ENCODE measurements at regions not wholly inside any gene's neighbourhood (a gene's known extent, or its start where the extent isn't known, plus 50 kb on each side); places are given as distances from the start of the nearest gene placed in this dataset.
"Not testable (repeated sequence)": the region's sequence is repeated elsewhere in the genome, so short reads cannot be mapped to it uniquely, and the experiment has no call there.

DNA sequence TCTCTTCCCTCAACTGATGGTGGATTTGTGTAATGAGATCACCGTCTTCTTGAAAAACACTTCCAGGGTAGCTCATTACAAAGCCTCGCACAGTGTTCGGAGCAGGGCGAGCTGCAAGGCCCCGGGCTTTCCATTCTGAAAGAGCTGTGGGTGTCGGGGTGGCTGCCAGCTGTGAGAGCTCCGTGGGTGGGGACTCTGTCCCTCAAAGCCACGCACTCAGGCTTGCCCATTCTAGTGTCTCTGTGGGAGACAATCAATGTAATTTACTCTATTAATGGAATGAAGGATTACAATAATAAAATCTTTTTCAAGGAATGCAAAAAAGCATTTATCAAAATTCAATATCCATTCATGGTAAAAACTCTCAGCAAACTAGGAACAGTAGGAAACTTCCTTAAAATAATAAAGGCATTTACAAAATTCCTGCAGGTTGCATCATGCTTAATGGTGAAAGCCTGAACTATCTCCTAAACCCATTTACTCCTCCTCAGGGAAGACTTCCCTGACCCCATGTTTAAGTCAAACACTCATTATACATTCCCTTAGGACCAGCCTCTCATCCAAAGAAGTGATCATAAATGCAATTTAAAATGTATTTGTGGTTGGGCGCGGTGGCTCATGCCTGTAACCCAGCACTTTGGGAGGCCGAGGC is 224.5 kb upstream of the PLGLB1 start:
- H3K27me3 ChIP-seq; H3K36me3 ChIP-seq; H3K4me1 ChIP-seq; DNase-seq; H3K4me3 ChIP-seq; intact Hi-C loops (cut with DNase I); H3K27ac ChIP-seq; H3K9me3 ChIP-seq: not testable (repeated sequence)
- WGBS, 2 donors: 87% methylated on average over 8 to 10 of the region's 11 CpGs

DNA sequence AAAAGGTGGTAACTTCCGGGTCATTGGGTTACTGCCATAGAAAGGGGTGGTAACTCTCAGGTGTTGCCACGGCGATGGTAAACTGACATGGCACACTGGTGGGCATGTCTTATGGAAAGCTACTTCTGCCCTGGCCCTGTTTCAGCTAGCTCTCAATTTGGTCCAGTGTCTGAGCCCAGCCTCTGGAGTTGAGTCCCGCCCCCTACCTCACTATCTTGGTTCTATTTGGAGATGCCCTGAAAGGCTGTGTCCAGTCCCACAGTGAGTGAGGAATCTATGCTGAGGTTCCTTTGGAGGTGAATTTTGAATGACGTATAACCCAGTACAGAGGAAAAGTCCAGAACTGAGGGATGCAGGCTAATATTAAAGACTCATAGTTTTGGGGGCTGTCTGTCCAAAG is 230.4 kb upstream of the PLGLB1 start:
- 91 to 97% methylated on average over 3 to 4 of the region's 5 CpGs for WGBS, 2 donors
- intact Hi-C loops (cut with DNase I); H3K36me3 ChIP-seq; H3K27ac ChIP-seq; H3K27me3 ChIP-seq; DNase-seq; H3K9me3 ChIP-seq; H3K4me1 ChIP-seq; H3K4me3 ChIP-seq: not testable (repeated sequence)

DNA sequence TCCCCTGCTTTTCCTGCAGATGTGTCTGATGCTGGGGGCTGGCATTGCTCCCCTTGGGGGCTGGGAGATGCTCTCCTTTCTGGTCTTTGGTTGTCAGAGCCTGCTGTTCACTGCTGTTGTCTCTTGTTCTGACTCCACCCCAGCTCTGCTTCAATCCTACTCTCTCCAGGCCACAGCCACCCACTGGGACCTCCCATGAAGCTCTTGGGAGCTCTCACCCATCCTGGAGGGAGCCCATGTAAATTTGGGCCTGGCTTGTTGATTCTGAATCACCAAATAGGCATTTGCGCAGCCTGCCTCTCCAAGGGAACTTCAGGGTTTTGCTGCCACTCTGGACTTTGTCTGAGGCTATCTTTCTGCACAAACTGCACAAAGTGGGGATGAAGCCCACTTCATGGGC is 232.9 kb upstream of the PLGLB1 start:
- no CpG with 5 or more reads among the region's 1 CpG for WGBS, 2 donors
- H3K27me3 ChIP-seq; H3K4me1 ChIP-seq; H3K27ac ChIP-seq; intact Hi-C loops (cut with DNase I); DNase-seq; H3K9me3 ChIP-seq; H3K4me3 ChIP-seq; H3K36me3 ChIP-seq: not testable (repeated sequence)

DNA sequence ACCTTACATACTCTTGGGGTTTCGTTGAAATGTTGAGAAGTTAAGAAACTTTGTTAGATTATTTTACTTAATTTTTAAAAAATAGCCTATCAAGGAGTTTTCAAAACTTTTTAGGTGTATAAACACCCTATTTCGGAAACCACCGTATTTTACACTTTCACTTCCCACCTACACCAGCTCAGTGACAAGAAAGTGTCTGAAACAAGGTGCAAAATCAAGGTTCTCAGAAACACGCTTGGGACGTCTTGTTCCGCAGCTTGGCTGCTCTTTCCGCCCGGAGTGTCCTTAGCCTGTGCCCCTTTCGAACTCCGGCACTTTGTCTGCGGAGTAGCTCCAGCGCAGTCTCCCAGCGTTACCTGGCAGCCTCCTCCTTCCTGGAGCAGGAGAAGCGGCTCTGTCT is 233.8 kb upstream of the PLGLB1 start:
- DNase-seq; intact Hi-C loops (cut with DNase I); H3K4me3 ChIP-seq; H3K36me3 ChIP-seq; H3K27me3 ChIP-seq; H3K4me1 ChIP-seq; H3K9me3 ChIP-seq; H3K27ac ChIP-seq: not testable (repeated sequence)
- 85 to 95% methylated on average over 9 to 10 of the region's 14 CpGs for WGBS, 2 donors

DNA sequence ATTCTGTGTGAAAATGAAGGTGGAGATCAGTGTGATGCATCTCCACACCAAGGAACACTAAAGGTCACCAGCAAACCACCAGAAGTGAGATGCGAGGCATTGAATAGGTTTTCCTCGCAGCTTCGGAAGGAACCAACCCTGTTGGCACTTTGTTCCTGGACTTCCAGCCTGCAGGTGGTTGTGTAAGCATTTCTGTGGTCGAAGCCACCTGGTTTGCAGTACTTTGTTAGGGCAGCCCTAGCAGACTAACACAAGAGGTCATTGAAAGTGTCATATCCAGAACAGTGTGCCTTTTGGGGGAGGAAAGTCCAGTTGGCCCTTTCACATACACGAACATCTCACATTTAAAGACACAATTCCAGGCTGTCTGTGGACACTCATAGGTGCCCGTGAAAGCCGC is 237.2 kb upstream of the PLGLB1 start:
- H3K27ac ChIP-seq; intact Hi-C loops (cut with DNase I); H3K27me3 ChIP-seq; H3K9me3 ChIP-seq; H3K4me1 ChIP-seq; DNase-seq; H3K4me3 ChIP-seq; H3K36me3 ChIP-seq: not testable (repeated sequence)
- WGBS, 2 donors: 90 to 92% methylated on average over 7 of the region's 7 CpGs

GRCh38 chr2:87262184-87262702 is 240.6 kb upstream of the PLGLB1 start:
- DNase-seq; H3K4me3 ChIP-seq; H3K4me1 ChIP-seq; intact Hi-C loops (cut with DNase I); H3K36me3 ChIP-seq; H3K27me3 ChIP-seq; H3K27ac ChIP-seq; H3K9me3 ChIP-seq: not testable (repeated sequence)
- WGBS, 2 donors: 84 to 94% methylated on average over 3 of the region's 4 CpGs

DNA sequence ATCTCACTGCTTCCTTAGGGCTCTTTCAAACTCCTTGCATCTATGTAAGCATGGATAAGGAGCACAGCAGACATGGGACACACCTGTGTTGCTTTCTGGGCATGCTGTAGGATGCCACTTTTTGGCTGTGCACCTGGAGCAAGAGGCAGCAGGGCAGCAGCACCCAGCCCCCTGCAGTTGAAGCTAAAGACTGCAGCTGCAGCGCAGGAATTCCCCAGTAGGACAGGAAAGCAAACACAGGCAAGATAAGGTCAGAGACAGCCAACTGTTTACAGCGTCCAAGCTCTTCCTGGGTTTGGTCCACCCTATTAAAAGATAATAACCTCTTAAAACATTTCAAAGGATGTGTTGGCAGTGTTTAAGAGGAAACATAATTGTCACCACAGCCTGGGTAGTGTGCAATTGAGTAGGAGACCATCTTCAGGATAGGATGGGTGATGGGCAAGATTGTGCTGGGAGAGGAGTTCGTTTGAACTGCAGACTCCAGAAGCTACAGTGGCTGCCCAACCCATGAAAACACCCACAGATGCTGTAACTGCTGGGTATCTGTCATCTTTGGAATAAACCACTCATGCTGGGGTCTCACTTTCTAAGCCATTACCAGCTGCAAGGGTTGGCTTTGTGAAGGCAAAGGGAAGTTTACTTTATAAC is 242.3 kb upstream of the PLGLB1 start:
- H3K27ac ChIP-seq; H3K27me3 ChIP-seq; H3K9me3 ChIP-seq; H3K4me3 ChIP-seq; DNase-seq; H3K36me3 ChIP-seq; H3K4me1 ChIP-seq; intact Hi-C loops (cut with DNase I): not testable (repeated sequence)
- 0% methylated on average over 1 of the region's 3 CpGs; no CpG with 5 or more reads in 1 of the 2 donors for WGBS, 2 donors

- H3K27ac ChIP-seq; DNase-seq; H3K9me3 ChIP-seq; H3K4me1 ChIP-seq; H3K4me3 ChIP-seq; H3K36me3 ChIP-seq; H3K27me3 ChIP-seq; intact Hi-C loops (cut with DNase I): not testable (repeated sequence)
- 84 to 93% methylated on average over 2 of the region's 2 CpGs for WGBS, 2 donors
Measured at GRCh38 chr2:87275192-87275591, 253.5 kb upstream of the PLGLB1 start.

DNA sequence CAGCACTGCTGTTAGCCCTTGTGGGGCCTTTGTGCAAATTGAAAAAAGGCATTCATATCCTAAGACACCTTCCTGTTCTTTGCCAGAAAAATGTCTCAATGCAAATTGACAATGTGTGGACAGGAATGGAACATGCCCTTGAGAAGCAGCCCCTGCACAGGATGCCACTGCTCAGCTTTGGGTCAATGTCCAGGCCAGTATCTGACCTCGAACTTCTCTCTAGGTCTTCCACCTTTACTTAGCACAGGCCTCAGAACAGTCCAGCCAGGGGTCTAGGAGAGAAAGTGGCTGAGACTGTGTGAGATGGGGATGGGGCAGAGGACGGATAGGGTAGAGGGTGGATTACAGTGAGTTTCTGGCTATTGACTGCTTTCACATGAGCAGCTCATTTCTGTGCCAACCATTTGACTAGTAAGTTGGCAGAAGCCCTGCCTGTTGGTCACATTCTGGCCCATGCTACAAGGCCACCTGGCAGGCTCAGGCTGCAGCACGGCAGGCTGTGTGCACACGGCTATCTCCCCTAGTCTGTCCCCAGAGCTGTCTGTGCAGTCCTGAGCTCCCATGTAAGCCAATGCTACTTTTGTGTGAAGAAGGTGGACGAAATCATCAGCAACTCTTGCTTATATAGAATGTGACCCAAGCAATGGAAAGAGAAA is 254.5 kb upstream of the PLGLB1 start:
- 79 to 85% methylated on average over 5 of the region's 5 CpGs for WGBS, 2 donors
- H3K27ac ChIP-seq; H3K9me3 ChIP-seq; intact Hi-C loops (cut with DNase I); H3K4me3 ChIP-seq; H3K4me1 ChIP-seq; DNase-seq; H3K36me3 ChIP-seq; H3K27me3 ChIP-seq: not testable (repeated sequence)

GRCh38 chr2:87276673-87277072 is 255.0 kb upstream of the PLGLB1 start:
- WGBS, 2 donors: 65 to 81% methylated on average over 1 of the region's 2 CpGs
- H3K27me3 ChIP-seq; H3K4me3 ChIP-seq; intact Hi-C loops (cut with DNase I); H3K4me1 ChIP-seq; DNase-seq; H3K27ac ChIP-seq; H3K9me3 ChIP-seq; H3K36me3 ChIP-seq: not testable (repeated sequence)

DNA sequence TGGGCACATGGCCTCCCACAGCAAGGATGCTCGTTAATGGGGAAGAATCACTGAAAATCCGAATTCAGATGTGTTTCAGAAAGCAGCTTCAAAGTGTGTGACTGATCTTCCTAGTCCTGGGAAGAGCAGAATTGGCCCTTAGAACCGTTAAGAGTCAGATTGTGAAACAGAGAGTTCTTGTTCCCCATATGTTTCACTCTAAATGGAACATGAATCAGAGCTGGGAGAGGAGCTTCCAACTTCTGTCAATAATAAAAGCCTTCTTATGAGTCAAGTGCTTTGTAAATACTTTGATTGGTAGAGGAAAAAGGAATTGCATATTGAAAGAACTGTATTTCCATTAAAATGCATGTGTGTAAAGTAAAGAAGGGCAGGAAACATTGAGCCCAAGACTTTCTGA is 256.1 kb upstream of the PLGLB1 start:
- no CpG with 5 or more reads among the region's 3 CpGs for WGBS, 2 donors
- intact Hi-C loops (cut with DNase I): not testable (repeated sequence)

GRCh38 chr2:87280596-87281355 is 259.1 kb upstream of the PLGLB1 start:
- WGBS, 2 donors: 48 to 77% methylated on average over 4 of the region's 10 CpGs
- H3K27me3 ChIP-seq; H3K9me3 ChIP-seq; H3K36me3 ChIP-seq; DNase-seq; intact Hi-C loops (cut with DNase I); H3K4me3 ChIP-seq; H3K27ac ChIP-seq; H3K4me1 ChIP-seq: not testable (repeated sequence)

More for the DNA sequence above, 256.1 kb upstream of the PLGLB1 start:
- H3K27ac ChIP-seq, DNase-seq, H3K27me3 ChIP-seq, H3K4me3 ChIP-seq, H3K9me3 ChIP-seq, H3K4me1 ChIP-seq, H3K36me3 ChIP-seq: not testable (repeated sequence)
